ENCODE measurements at regions not wholly inside any gene's neighbourhood (a gene's known extent, or its start where the extent isn't known, plus 50 kb on each side); places are given as distances from the start of the nearest gene placed in this dataset.

DNA sequence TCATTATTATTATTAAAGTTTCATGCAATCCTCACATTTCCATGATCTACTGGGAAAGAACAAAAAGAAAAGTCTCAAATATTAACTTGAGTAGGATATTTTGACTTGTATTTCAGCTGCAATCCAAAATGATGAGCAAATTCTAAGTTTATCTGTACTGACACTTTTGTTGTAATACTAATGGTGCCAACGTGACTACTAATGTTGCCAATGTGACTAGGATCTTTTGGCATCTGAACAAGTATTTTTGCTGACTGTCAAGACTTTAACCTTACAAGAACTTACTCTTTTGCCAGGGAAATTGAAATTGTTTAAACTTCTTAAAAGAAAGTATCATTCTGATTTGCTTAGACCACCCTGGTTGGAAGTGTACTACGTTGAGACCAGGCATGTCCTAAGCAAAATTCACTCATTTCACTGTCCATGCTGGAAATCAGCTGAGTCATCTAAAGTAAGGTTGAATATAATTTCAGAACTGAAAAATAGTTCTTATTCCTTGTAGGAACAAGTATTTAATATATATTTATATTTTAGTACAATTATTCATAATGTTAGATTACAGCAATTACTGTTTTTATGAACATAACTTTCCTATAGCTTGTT, 78.5 kb upstream of the LYZL1 start:
- ChIA-PET RAD21 (ENCODE audit: low non-redundant PET in 1 of 2, low total read pairs in 2 of 2, uncharacterized antibody in 2 of 2, unreplicated experiment in 2 of 2) (no interaction called here), CTCF (interaction anchor here (1.0 kb wide), 1 partner anchor 33 kb away, joined by 3 read pairs; no protein-coding TSS in a partner anchor)

DNA sequence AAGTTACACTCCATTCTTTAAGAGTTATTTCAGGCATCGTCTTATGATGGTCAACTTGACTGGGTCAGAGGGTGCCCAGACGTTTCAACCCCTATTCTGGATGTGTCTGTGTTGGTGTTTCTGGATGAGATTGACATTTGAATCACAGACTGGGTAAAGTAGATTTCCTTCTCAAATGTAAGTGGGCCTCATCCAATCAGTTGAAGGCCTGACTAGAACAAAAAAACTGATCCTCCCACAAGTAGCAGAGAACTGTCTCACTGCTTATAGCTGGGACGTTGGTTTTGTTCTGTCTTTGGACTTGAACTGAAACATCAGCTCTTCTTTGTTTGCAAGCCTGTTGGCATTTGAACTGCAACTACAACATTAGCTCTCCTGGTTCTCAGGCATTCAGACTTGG, 76.3 kb upstream of the LYZL1 start:
- no peaks in the 10 kb centered on the region for H3K9me3 ChIP-seq (ENCODE audit: control insufficient read depth in 1 of 2, insufficient read depth in 1 of 2, low read depth in 1 of 2, low read length in 2 of 2)
- TF ChIP-seq, protein P1, sequence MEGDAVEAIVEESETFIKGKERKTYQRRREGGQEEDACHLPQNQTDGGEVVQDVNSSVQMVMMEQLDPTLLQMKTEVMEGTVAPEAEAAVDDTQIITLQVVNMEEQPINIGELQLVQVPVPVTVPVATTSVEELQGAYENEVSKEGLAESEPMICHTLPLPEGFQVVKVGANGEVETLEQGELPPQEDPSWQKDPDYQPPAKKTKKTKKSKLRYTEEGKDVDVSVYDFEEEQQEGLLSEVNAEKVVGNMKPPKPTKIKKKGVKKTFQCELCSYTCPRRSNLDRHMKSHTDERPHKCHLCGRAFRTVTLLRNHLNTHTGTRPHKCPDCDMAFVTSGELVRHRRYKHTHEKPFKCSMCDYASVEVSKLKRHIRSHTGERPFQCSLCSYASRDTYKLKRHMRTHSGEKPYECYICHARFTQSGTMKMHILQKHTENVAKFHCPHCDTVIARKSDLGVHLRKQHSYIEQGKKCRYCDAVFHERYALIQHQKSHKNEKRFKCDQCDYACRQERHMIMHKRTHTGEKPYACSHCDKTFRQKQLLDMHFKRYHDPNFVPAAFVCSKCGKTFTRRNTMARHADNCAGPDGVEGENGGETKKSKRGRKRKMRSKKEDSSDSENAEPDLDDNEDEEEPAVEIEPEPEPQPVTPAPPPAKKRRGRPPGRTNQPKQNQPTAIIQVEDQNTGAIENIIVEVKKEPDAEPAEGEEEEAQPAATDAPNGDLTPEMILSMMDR (IDR thresholded peaks at IDR 0.05 in 2 of 3, conservative IDR thresholded peaks at IDR 0.05 in 1 of 3; ENCODE audit: borderline replicate concordance in 1 of 3, insufficient read depth in 1 of 3, low read depth in 2 of 3, low read length in 2 of 3): no peak
- TF ChIP-seq SRF (IDR thresholded peaks at IDR 0.05; ENCODE audit: low read depth) (no peak), ZFX (IDR thresholded peaks at IDR 0.05) (no peak), RAD21 (IDR thresholded peaks at IDR 0.05; ENCODE audit: low read depth) (no peak), POLR2AphosphoS5 (IDR thresholded peaks at IDR 0.05; ENCODE audit: low read depth, low read length) (no peak), EZH2 (IDR thresholded peaks at IDR 0.05) (no peak), SIN3A (IDR thresholded peaks at IDR 0.05; ENCODE audit: low read depth) (no peak)
- TF ChIP-seq, protein P2, sequence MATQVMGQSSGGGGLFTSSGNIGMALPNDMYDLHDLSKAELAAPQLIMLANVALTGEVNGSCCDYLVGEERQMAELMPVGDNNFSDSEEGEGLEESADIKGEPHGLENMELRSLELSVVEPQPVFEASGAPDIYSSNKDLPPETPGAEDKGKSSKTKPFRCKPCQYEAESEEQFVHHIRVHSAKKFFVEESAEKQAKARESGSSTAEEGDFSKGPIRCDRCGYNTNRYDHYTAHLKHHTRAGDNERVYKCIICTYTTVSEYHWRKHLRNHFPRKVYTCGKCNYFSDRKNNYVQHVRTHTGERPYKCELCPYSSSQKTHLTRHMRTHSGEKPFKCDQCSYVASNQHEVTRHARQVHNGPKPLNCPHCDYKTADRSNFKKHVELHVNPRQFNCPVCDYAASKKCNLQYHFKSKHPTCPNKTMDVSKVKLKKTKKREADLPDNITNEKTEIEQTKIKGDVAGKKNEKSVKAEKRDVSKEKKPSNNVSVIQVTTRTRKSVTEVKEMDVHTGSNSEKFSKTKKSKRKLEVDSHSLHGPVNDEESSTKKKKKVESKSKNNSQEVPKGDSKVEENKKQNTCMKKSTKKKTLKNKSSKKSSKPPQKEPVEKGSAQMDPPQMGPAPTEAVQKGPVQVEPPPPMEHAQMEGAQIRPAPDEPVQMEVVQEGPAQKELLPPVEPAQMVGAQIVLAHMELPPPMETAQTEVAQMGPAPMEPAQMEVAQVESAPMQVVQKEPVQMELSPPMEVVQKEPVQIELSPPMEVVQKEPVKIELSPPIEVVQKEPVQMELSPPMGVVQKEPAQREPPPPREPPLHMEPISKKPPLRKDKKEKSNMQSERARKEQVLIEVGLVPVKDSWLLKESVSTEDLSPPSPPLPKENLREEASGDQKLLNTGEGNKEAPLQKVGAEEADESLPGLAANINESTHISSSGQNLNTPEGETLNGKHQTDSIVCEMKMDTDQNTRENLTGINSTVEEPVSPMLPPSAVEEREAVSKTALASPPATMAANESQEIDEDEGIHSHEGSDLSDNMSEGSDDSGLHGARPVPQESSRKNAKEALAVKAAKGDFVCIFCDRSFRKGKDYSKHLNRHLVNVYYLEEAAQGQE (IDR thresholded peaks at IDR 0.05; ENCODE audit: low read depth): no peak
- TF ChIP-seq, protein P3, sequence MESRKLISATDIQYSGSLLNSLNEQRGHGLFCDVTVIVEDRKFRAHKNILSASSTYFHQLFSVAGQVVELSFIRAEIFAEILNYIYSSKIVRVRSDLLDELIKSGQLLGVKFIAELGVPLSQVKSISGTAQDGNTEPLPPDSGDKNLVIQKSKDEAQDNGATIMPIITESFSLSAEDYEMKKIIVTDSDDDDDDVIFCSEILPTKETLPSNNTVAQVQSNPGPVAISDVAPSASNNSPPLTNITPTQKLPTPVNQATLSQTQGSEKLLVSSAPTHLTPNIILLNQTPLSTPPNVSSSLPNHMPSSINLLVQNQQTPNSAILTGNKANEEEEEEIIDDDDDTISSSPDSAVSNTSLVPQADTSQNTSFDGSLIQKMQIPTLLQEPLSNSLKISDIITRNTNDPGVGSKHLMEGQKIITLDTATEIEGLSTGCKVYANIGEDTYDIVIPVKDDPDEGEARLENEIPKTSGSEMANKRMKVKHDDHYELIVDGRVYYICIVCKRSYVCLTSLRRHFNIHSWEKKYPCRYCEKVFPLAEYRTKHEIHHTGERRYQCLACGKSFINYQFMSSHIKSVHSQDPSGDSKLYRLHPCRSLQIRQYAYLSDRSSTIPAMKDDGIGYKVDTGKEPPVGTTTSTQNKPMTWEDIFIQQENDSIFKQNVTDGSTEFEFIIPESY (IDR thresholded peaks at IDR 0.05; ENCODE audit: extremely low read depth, insufficient replicate concordance, low read length): no peak

More for the DNA sequence above, 78.5 kb upstream of the LYZL1 start:
- Histone ChIP-seq H3K4me3 (replicated peaks in 1 of 2; ENCODE audit: low read depth in 1 of 2, low read length in 2 of 2) (no peak overlapping the region), H3K36me3 (ENCODE audit: control insufficient read depth in 1 of 2, insufficient read depth in 2 of 2, low read length in 2 of 2) (no peaks in the 10 kb centered on the region), H3K9ac (ENCODE audit: low read length) (no peak overlapping the region), H3K4me1 (ENCODE audit: control insufficient read depth in 1 of 2, insufficient read depth in 2 of 2, low read length in 2 of 2) (no peaks in the 10 kb centered on the region), H3K4me2 (ENCODE audit: low read length) (no peak overlapping the region), H2AFZ (ENCODE audit: low read depth, low read length, poor library complexity, severe bottlenecking) (no peak overlapping the region), H3K9me3 (ENCODE audit: control insufficient read depth in 1 of 2, insufficient read depth in 1 of 2, low read depth in 1 of 2, low read length in 2 of 2) (no peaks in the 10 kb centered on the region), H3K9me2 (ENCODE audit: insufficient read depth) (no peaks in the 10 kb centered on the region), H3K27ac (ENCODE audit: low read depth, low read length) (no peak overlapping the region), H3K27me3 (ENCODE audit: insufficient read depth, low read length) (no peaks in the 10 kb centered on the region), H4K20me1 (ENCODE audit: insufficient read depth) (no peaks in the 10 kb centered on the region), H3K79me2 (ENCODE audit: insufficient read depth, low read length) (no peaks in the 10 kb centered on the region)
- no peak for ATAC-seq
- no peak for TF ChIP-seq SIN3A (IDR thresholded peaks at IDR 0.05; ENCODE audit: low read depth)
- TF ChIP-seq EGR1 (IDR thresholded peaks at IDR 0.05; ENCODE audit: low read depth): no peak
- TF ChIP-seq SRF (IDR thresholded peaks at IDR 0.05; ENCODE audit: low read depth): no peak
- TF ChIP-seq, protein P4, sequence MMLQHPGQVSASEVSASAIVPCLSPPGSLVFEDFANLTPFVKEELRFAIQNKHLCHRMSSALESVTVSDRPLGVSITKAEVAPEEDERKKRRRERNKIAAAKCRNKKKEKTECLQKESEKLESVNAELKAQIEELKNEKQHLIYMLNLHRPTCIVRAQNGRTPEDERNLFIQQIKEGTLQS (IDR thresholded peaks at IDR 0.05): no peak
- TF ChIP-seq POLR2A (IDR thresholded peaks at IDR 0.05; ENCODE audit: borderline replicate concordance, extremely low read depth, insufficient read depth, insufficient read length): no peak
- no peak for TF ChIP-seq YY1 (IDR thresholded peaks at IDR 0.05; ENCODE audit: extremely low read depth, insufficient replicate concordance, low read depth, low read length)
- no peak for TF ChIP-seq RAD21 (IDR thresholded peaks at IDR 0.05; ENCODE audit: low read depth)
- no peak for DNase-seq (ENCODE audit: low read depth, low spot score)
- intact Hi-C loops (cut with micrococcal nuclease): no loop called here
- BruUV-seq (replicated peaks): no TSS peak
- POLR2A ChIA-PET: no interaction called here

More for the DNA sequence above, 76.3 kb upstream of the LYZL1 start:
- ATAC-seq: no peak
- ChIA-PET RAD21 (ENCODE audit: low non-redundant PET in 1 of 2, low total read pairs in 2 of 2, uncharacterized antibody in 2 of 2, unreplicated experiment in 2 of 2) (no interaction called here), POLR2A (no interaction called here), CTCF (no interaction called here)
- Histone ChIP-seq H3K4me2 (ENCODE audit: low read length) (no peak overlapping the region), H3K9me2 (ENCODE audit: insufficient read depth) (no peaks in the 10 kb centered on the region), H3K79me2 (ENCODE audit: insufficient read depth, low read length) (no peaks in the 10 kb centered on the region), H4K20me1 (ENCODE audit: insufficient read depth) (no peaks in the 10 kb centered on the region), H3K4me1 (ENCODE audit: control insufficient read depth in 1 of 2, insufficient read depth in 2 of 2, low read length in 2 of 2) (no peaks in the 10 kb centered on the region), H3K4me3 (replicated peaks in 1 of 2; ENCODE audit: low read depth in 1 of 2, low read length in 2 of 2) (no peak overlapping the region), H3K27me3 (ENCODE audit: insufficient read depth, low read length) (no peaks in the 10 kb centered on the region), H2AFZ (ENCODE audit: low read depth, low read length, poor library complexity, severe bottlenecking) (no peak overlapping the region), H3K27ac (ENCODE audit: low read depth, low read length) (no peak overlapping the region), H3K9ac (ENCODE audit: low read length) (no peak overlapping the region), H3K36me3 (ENCODE audit: control insufficient read depth in 1 of 2, insufficient read depth in 2 of 2, low read length in 2 of 2) (no peaks in the 10 kb centered on the region)
- no TSS peak for BruUV-seq (replicated peaks)
- intact Hi-C loops (cut with micrococcal nuclease): no loop called here
- no peak for DNase-seq (ENCODE audit: low read depth, low spot score)

Data from HCT116 (cell line).